GM23338 (cell line): ENCODE measurements at regions not wholly inside any gene's neighbourhood (a gene's known extent, or its start where the extent isn't known, plus 50 kb on each side); places are given as distances from the start of the nearest gene placed in this dataset.
"Not testable (repeated sequence)": the region's sequence is repeated elsewhere in the genome, so short reads cannot be mapped to it uniquely, and the experiment has no call there.

Experiments used
- CREB1 ChIP-seq: fragments of 250-450 bp; sonication (Bioruptor Pico); IDR thresholded peaks from 2 replicates; pipeline ENCODE4 v1.5.0; 2020; ENCODE audit warnings: low read depth, mild to moderate bottlenecking, moderate library complexity
- EZH2 ChIP-seq: fragments of 200-600 bp; sonication (generic); IDR thresholded peaks from one replicate; pipeline ENCODE4 v1.8.0; 2017; ENCODE audit warnings: antibody characterized with exemption, mild to moderate bottlenecking, low read depth; ENCODE audit not compliant: unreplicated experiment
- EZH2phosphoT487 ChIP-seq: fragments of 200-600 bp; sonication (generic); IDR thresholded peaks from one replicate; pipeline ENCODE4 v1.8.1; 2018; ENCODE audit warnings: antibody characterized with exemption; ENCODE audit not compliant: unreplicated experiment
- JUNB ChIP-seq: IDR thresholded peaks from one replicate; pipeline ENCODE4 v1.6.1; 2016; ENCODE audit warnings: antibody characterized with exemption; ENCODE audit not compliant: unreplicated experiment
- POLR2AphosphoS5 ChIP-seq: IDR thresholded peaks from 2 replicates; pipeline ENCODE4 v1.6.1; 2016; ENCODE audit warnings: antibody characterized with exemption, low read depth
- ZNF114 ChIP-seq: fragments of 250-450 bp; sonication (Bioruptor Pico); IDR thresholded peaks from 2 replicates; pipeline ENCODE4 v1.5.0; 2020; ENCODE audit warnings: mild to moderate bottlenecking, moderate library complexity
- TF ChIP-seq, protein P1 (sequence below), 2 experiments: fragments of 200-600 bp in 1 of 2; sonication (generic) in 1 of 2; conservative IDR thresholded peaks; 2 replicates each; pipeline versions ENCODE4 v1.5.1 to v1.6.1; 2016 to 2017; ENCODE audit warnings: antibody characterized with exemption in 2 of 2, low read depth in 2 of 2, mild to moderate bottlenecking in 2 of 2, moderate library complexity in 1 of 2
- TF ChIP-seq, protein P2 (sequence below): IDR thresholded peaks from one replicate; pipeline ENCODE4 v1.6.1; 2018; ENCODE audit warnings: antibody characterized with exemption; ENCODE audit not compliant: unreplicated experiment

DNA sequence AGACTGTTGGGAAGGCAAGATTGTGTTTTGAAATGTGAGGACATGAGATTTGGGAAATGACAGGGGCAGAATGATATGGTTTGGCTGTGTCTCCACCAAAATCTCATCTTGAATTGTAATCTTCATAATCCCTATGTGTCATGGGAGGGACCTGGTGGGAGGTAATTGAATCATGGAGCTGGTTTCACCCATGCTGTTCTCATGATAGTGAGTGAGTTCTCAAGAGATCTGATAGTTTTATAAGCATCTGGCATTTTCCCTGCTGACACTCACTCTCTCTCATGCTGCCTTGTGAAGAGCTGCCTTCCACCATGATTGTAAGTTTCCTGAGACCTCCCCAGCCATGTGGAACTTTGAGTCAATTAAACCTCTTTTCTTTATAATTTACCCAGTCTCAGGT, 406.2 kb downstream of the KIF20B start:
- TF ChIP-seq, protein P1, sequence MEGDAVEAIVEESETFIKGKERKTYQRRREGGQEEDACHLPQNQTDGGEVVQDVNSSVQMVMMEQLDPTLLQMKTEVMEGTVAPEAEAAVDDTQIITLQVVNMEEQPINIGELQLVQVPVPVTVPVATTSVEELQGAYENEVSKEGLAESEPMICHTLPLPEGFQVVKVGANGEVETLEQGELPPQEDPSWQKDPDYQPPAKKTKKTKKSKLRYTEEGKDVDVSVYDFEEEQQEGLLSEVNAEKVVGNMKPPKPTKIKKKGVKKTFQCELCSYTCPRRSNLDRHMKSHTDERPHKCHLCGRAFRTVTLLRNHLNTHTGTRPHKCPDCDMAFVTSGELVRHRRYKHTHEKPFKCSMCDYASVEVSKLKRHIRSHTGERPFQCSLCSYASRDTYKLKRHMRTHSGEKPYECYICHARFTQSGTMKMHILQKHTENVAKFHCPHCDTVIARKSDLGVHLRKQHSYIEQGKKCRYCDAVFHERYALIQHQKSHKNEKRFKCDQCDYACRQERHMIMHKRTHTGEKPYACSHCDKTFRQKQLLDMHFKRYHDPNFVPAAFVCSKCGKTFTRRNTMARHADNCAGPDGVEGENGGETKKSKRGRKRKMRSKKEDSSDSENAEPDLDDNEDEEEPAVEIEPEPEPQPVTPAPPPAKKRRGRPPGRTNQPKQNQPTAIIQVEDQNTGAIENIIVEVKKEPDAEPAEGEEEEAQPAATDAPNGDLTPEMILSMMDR (conservative IDR thresholded peaks at IDR 0.05; ENCODE audit: low read depth in 2 of 2) = not testable (repeated sequence)
- TF ChIP-seq JUNB; CREB1 (CRISPR knock-in tag); EZH2; EZH2phosphoT487; POLR2AphosphoS5; ZNF114 (CRISPR knock-in tag): not testable (repeated sequence)
- TF ChIP-seq, protein P2, sequence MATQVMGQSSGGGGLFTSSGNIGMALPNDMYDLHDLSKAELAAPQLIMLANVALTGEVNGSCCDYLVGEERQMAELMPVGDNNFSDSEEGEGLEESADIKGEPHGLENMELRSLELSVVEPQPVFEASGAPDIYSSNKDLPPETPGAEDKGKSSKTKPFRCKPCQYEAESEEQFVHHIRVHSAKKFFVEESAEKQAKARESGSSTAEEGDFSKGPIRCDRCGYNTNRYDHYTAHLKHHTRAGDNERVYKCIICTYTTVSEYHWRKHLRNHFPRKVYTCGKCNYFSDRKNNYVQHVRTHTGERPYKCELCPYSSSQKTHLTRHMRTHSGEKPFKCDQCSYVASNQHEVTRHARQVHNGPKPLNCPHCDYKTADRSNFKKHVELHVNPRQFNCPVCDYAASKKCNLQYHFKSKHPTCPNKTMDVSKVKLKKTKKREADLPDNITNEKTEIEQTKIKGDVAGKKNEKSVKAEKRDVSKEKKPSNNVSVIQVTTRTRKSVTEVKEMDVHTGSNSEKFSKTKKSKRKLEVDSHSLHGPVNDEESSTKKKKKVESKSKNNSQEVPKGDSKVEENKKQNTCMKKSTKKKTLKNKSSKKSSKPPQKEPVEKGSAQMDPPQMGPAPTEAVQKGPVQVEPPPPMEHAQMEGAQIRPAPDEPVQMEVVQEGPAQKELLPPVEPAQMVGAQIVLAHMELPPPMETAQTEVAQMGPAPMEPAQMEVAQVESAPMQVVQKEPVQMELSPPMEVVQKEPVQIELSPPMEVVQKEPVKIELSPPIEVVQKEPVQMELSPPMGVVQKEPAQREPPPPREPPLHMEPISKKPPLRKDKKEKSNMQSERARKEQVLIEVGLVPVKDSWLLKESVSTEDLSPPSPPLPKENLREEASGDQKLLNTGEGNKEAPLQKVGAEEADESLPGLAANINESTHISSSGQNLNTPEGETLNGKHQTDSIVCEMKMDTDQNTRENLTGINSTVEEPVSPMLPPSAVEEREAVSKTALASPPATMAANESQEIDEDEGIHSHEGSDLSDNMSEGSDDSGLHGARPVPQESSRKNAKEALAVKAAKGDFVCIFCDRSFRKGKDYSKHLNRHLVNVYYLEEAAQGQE = not testable (repeated sequence)
